ENCODE measurements at regions not wholly inside any gene's neighbourhood (a gene's known extent, or its start where the extent isn't known, plus 50 kb on each side); places are given as distances from the start of the nearest gene placed in this dataset.
"Not testable (repeated sequence)": the region's sequence is repeated elsewhere in the genome, so short reads cannot be mapped to it uniquely, and the experiment has no call there.

DNA sequence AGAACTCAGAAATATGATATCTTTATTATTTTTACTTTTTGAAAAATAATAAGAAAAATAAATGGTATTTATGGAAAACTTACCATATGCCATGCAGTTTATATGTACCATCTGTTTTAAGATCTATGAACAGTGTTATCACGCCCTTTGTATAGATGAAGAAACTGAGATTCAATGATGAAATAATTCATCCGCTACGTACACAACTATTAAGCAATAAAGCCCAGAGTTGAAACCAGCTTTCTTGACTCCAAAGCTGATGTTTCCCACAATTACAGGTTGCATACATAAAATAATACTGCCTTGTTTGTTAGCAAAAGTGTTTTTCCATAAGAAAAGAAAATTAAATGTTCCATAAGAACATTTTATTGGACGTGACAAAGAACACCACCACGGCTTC is 67.2 kb upstream of the BCL6 start:
- Histone ChIP-seq H3K4me3 (no peak overlapping the region), H3K27ac (no peak overlapping the region), H3K4me1 (peaks cover 0 to 17% (median 0%) of the 10 kb centered on the region in 9 donors), H3K36me3 (no peaks in the 10 kb centered on the region), H3K27me3 (no peaks in the 10 kb centered on the region), H3K9me3 (peaks cover 0 to 3% (median 0%) of the 10 kb centered on the region in 11 donors)
- 94 to 95% methylated on average over 5 of the region's 5 CpGs for WGBS, 2 donors
- TF ChIP-seq, protein P1, sequence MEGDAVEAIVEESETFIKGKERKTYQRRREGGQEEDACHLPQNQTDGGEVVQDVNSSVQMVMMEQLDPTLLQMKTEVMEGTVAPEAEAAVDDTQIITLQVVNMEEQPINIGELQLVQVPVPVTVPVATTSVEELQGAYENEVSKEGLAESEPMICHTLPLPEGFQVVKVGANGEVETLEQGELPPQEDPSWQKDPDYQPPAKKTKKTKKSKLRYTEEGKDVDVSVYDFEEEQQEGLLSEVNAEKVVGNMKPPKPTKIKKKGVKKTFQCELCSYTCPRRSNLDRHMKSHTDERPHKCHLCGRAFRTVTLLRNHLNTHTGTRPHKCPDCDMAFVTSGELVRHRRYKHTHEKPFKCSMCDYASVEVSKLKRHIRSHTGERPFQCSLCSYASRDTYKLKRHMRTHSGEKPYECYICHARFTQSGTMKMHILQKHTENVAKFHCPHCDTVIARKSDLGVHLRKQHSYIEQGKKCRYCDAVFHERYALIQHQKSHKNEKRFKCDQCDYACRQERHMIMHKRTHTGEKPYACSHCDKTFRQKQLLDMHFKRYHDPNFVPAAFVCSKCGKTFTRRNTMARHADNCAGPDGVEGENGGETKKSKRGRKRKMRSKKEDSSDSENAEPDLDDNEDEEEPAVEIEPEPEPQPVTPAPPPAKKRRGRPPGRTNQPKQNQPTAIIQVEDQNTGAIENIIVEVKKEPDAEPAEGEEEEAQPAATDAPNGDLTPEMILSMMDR (IDR thresholded peaks at IDR 0.05), result no peak
- intact Hi-C loops (cut with DNase I), result no loop called here
- ATAC-seq (no peak), DNase-seq (no peak)

DNA sequence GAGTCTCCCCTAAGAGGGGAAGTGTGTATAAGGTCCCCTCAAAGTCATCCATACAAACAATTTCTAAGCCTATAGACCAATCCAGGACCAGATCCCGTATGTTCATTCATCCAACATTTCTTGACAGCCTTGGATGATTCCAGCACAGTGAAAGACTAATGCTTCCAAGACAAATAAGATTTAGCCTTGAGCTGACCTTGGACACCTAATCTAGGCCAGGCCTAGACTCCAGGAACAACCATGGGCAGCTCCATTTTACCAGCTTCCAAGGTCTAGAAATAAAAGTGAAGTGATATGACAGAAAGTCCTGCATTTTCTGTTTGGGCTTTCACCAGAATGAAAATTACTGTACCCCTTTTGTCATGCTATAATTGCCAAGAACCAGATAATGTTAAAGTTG is 67.9 kb upstream of the BCL6 start:
- ATAC-seq, result no peak
- Histone ChIP-seq H3K4me3 (no peak overlapping the region), H3K27ac (no peak overlapping the region), H3K27me3 (no peaks in the 10 kb centered on the region), H3K36me3 (no peaks in the 10 kb centered on the region), H3K4me1 (peaks cover 0 to 17% (median 0%) of the 10 kb centered on the region in 9 donors), H3K9me3 (peaks cover 0 to 6% (median 0%) of the 10 kb centered on the region in 11 donors)
- 77 to 96% methylated on average over 1 of the region's 1 CpG for WGBS, 2 donors
- TF ChIP-seq, protein P1 (IDR thresholded peaks at IDR 0.05), result no peak
- no peak for DNase-seq
- intact Hi-C loops (cut with DNase I), result no loop called here

- H3K27ac ChIP-seq; H3K9me3 ChIP-seq; H3K36me3 ChIP-seq; ATAC-seq; intact Hi-C loops (cut with DNase I); DNase-seq; H3K27me3 ChIP-seq; H3K4me3 ChIP-seq; H3K4me1 ChIP-seq: not testable (repeated sequence)
- 88% methylated on average over 3 of the region's 3 CpGs for WGBS, 2 donors
These were observed 72.5 kb upstream of the BCL6 start for GRCh38 chr3:187817766-187818165.

GRCh38 chr3:187821616-187822317 is 76.5 kb upstream of the BCL6 start:
- intact Hi-C loops (cut with DNase I), result no loop called here
- TF ChIP-seq, protein P1 (IDR thresholded peaks at IDR 0.05), result no peak
- ATAC-seq (no peak), DNase-seq (no peak)
- peaks cover 0 to 6% (median 0%) of the 10 kb centered on the region in 11 donors for H3K9me3 ChIP-seq
- no peaks in the 10 kb centered on the region for H3K27me3 ChIP-seq
- peaks cover 0 to 4% (median 0%) of the 10 kb centered on the region in 9 donors for H3K4me1 ChIP-seq
- no peak overlapping the region for H3K4me3 ChIP-seq
- 88 to 93% methylated on average over 2 of the region's 2 CpGs for WGBS, 2 donors
- no peak overlapping the region for H3K27ac ChIP-seq
- H3K36me3 ChIP-seq, result no peaks in the 10 kb centered on the region

DNA sequence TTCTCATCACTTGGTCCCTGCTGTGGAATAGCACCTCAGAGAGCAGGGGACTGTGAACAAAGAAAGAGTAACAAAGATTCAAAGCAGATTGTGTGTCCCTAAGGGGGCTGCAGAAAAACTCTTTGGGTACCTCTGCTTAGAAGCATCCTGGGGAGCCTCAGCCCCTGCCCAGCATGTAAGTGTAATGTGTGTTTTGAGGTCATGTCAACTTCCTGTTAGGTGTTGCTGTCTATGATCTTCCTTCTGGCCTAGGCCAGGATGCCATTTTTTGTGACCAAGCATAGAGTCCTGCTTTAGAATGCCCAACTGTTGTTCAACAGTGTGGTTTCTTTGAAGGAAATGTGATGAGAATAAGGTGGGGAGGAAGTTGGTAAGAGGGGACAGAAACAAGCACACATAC is 77.1 kb upstream of the BCL6 start:
- Histone ChIP-seq H3K4me3 (no peak overlapping the region), H3K9me3 (peaks cover 0 to 4% (median 0%) of the 10 kb centered on the region in 11 donors), H3K36me3 (no peaks in the 10 kb centered on the region), H3K4me1 (peaks cover 0 to 4% (median 0%) of the 10 kb centered on the region in 9 donors), H3K27ac (peak overlapping the region in 1 of 10 donors; percentile 31), H3K27me3 (no peaks in the 10 kb centered on the region)
- intact Hi-C loops (cut with DNase I), result no loop called here
- DNase-seq (no peak), ATAC-seq (no peak)
- TF ChIP-seq, protein P1 (IDR thresholded peaks at IDR 0.05), result no peak
